ENCODE measurements at regions not wholly inside any gene's neighbourhood (a gene's known extent, or its start where the extent isn't known, plus 50 kb on each side); places are given as distances from the start of the nearest gene placed in this dataset.

DNA sequence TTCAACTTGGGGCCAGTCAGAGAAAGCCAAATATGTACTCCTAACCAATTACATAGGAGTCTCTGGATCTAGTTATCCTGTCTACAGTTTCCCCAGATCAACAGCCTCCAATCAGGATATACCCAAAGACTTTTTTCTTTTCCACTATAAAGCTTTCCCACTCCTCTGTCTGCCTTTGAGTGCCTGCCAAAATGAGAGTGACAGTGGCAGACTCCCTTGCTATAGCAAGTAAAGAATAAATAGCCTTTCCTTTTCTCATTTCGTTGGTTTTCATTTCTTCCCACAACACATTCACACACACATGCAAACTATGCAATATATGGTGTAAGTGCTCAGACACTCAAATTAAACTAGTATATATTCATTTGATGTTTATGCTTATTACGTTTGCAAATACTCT, 302.4 kb upstream of the TACR3 start:
- TF ChIP-seq CTCF (IDR thresholded peaks at IDR 0.05) = no peak
- TF ChIP-seq EZH2 (IDR thresholded peaks at IDR 0.05; ENCODE audit: borderline replicate concordance, insufficient read depth, low read depth, low read length, poor library complexity, severe bottlenecking) = no peak

Data from B cell (primary cell).